NCI-H2107 (cell line): ENCODE measurements at regions not wholly inside any gene's neighbourhood (a gene's known extent, or its start where the extent isn't known, plus 50 kb on each side); places are given as distances from the start of the nearest gene placed in this dataset.
"Not testable (repeated sequence)": the region's sequence is repeated elsewhere in the genome, so short reads cannot be mapped to it uniquely, and the experiment has no call there.

Experiments
- DNase-seq: peaks from one replicate; lab custom pipeline; 2025; lab: John Stamatoyannopoulos, UW

DNA sequence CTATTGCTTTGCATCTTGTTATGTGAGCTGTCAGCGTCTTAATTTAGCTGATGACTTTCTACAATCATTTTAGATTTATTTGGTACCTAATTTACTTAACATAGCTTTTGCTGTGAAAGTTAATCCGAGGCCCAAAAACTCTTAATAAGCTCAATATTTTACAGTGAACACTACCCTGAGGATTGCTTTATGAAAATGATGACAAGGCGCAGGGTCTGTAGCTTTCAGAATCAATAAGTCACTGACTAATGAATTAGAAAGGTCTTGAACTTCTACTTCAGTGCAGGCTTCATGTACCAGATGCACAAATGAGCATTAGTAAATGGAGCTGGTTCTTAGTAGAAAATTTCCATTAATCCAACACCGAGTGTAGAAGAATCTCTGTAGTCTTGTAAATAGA is 81.4 kb upstream of the ZNF366 start:
- DNase-seq, result no peak

DNA sequence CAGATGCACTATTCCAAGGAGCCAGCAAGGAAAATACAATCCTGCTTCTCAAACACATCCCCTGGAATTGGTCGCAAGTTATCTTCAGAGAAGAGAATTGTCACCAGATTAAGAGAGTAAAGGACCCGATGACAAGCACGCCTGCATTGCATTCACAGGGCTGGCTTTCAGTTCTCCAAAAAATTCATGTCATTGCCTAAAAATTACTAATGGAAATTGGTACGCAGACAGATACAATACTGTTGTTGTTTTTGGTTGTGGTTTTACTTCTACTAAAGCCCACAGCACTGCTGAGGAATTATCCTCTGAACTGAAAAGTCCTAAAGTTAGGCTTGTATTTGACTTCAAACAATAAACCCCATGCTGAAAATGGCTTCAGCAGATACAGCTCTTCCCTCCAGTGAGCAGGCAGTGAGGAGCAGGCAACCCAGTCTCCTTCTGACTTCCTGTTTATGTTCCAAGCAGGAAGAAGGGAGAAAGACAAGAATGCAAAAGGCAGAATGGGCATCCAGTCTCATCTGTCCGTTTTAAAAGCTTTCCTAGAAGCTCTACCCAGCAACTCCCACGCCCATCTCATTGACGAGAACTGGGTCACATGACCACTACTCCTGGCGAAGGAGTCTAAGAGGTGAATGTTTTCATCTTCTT is 80.6 kb upstream of the ZNF366 start:
- DNase-seq, result no peak

DNA sequence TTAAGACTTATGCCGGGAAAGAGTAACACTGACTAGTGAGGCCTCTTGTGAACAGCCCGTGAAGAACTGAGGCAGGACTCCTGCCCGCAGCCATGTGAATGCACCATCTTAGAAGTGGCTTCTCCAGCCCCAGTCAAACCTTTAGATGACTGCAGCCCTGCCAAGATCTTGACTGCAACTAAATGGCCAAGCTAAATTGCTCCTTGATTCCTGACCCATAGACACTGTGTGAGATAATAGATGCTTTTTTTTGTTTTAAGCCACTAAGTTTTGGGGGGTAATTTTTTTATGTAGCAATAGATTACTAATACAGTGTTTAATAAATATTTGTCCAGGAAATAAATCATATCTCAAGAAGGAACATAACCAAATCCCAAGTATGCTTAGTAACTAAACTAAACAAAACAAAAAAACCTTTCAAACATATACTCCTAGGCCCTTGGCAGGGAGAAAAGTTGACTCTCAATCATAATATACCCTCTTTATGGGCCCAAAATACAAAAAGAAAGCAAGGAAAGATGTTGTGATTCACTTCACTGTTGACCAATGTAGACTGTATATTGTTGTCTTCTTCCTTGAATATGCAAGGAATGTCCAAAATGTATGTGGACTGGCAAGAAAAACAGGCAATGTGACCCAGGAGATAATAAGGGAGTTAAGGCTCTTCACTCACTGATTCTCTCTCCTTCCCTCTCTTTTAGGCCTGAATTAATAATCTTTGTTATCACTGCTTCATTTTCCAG is 79.7 kb upstream of the ZNF366 start:
- no peak for DNase-seq

DNA sequence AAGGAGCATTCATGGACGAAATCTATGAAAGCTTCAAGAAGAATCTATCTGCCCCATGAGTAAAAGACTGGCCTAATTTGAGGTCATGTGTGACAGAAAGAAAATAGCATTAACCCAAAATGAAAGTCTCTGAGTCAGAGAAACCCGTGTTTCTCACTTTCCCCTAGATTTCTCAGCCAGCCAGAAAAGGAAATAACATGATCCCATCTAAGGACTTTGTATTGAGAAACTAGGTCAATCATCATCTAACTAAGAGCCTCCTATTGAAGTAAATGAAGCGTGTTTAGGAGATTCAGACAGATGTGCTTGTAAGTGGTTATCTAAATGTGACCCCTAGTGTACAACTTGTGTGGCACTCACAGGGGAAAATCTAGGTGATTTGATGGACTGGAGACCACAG is 77.3 kb upstream of the ZNF366 start:
- DNase-seq, result no peak

DNA sequence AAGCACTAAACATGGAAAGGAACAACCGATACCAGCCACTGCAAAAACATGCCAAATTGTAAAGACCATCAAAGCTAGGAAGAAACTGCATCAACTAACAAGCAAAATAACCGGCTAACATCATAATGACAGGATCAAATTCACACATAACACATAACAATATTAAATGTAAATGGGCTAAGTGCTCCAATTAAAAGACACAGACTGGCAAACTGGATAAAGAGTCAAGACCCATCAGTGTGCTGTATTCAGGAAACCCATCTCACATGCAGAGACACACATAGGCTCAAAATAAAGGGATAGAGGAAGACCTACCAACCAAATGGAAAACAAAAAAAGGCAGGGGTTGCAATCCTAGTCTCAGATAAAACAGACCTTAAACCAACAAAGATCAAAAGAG is 72.1 kb upstream of the ZNF366 start:
- not testable (repeated sequence) for DNase-seq

DNA sequence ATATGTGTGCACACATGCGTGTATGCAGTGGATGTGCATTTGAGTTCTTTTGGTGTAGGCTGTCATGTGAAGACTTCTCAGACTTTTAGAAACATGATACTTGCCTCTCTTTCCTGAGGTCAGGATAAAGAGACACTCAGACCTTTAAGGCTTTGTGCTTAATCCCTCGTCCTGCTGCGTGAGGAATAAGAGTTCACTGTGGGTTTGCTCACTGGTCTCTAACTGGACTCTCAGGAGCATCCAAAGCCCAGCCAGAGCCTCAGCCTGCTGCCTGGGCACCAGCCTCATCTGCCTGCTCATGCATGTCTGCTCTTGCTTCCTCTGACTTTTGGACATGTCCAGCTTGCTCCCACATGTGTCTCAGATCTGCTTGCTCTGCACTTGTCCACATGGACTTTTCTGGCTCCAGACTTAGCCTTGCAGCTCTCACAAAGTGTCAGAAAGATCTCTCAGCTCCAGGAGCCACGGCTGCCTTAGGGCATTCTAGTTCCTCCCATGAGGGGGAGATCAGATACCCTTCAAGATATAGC is 65.1 kb upstream of the ZNF366 start:
- no peak for DNase-seq

DNA sequence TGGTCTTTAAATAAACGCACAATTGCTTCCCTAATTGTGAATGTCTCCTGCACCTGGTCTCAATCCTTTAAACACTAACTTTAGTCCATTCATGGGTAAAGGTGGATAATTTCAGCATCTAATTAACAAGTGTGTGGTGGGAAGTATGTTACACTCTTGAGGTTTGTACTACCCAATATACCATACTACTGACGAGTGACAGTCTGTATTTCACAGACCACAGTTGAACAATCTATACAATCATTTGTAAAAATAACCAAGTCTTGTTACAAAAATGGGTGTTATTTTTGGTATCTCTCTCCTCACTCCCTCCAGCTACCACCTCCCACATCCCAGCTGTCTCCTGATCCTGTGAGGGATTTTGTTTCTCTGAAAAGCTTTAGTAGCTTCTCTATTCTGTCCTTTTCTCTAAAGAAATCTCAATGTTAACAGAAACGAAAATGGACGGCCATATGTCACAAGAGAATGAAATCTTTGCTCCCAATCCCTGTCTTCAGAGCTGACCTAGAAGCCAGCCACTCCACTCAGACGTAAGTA is 62.3 kb upstream of the ZNF366 start:
- DNase-seq, result no peak

DNA sequence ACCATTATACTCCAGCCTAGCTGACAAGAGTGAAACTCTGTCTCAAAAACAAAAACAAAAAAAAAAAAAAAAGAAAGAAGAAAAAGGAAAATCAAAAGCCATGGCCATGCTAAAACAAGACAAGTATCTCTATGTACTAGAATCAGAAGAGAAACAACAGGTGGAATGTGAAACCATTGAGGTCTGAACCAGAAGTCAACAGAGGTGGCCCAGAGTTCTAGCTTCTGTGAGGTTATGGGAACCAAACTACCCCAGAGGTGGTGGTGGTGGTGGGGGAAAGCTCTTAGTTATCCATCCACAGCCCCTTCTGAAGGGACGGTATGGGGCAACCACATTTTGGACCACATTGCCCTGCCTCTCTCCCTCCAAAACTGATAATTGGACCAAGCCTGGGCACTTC is 59.5 kb upstream of the ZNF366 start:
- DNase-seq, result no peak

DNA sequence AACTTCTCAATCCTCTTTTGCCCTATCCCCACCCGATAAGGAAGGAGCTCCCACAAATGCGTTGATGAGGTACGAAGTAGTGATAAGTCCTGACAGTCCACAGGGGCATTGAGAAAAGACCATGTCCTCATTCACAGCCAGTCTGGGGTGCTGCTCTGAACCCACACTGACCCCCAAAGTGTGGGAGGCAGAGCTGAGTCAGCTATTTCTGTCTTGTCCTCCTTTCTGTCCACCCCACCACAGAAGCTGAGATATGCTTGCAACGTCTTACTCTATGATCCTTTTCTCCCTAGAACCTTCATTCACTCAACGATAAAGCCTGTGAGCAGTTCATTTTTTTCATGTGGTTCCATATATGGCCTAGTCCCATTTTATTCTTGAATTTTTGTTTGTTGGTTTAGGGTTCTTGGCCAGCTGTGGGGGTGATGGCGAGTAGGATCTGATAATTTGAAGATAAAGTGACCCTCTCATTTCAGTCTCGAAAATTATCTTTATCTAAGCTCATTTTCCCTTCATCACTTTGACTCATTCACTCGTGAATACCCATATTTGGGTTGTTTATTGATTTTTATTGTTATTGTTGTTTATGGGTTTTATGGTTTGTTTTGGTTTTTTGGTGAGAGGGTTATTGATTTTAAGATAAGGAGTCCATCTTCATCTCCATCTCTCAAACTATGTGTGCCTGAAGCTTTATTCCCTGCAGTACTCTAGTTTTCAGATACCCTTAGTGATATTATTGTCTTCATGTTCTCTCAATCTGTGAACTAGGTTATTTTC is 58.5 kb upstream of the ZNF366 start:
- DNase-seq, result no peak

DNA sequence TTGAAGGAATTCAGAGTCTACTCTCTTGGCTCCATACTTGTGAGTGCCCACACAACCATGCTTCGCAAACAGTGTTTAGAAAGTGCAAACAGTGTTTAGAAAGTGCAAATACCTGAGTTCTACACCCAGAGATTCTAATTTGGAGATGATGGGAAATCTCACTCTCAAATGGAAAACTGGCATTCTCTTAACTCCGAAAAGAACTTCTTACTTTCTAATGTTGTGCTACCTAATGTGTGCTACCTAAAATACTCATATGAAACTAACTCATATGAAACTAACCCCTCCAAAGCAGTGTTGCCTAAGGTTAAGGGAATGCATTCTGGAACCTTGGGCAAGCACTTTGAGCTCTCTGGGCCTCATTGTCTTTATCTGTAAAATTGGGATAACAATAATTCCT is 55.5 kb upstream of the ZNF366 start:
- DNase-seq, result no peak

DNA sequence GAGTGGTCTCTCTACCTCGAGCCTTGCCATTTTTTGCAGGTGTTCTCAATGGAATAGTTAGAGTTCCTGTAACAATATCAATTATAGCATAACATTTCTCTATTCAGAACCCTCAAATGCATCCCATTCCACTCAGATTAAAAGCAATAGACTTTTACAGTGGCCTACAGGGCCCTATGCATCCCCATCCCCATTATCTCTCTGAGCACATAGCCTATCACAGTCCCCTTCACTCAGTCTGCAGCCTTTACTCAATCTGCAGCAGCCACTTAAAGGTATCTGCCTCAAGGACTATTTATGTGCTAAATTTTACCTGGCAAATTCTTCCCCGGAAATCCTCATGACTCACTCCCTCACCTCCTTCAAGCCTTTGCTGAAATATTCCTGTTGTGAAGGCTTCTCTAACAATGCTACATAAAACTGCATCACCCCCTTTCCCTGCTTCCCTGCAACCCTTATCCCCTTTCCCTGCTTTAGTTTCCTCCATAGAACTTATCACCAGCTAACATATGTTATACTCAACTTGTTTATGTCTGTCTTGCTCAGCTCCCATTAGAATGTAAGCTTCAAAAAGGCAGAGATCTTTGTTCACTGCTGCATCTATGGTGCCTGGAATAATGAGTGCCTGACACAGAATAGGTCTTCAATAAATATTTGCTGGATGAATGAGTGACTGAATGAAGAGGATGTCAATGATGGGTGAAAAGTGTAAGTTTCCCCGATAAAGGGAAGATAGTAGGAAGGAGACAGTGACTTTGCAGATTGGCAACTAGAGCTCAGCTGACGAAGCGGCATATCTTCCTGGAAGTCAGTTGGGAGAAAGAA is 54.1 kb upstream of the ZNF366 start:
- DNase-seq, result no peak

DNA sequence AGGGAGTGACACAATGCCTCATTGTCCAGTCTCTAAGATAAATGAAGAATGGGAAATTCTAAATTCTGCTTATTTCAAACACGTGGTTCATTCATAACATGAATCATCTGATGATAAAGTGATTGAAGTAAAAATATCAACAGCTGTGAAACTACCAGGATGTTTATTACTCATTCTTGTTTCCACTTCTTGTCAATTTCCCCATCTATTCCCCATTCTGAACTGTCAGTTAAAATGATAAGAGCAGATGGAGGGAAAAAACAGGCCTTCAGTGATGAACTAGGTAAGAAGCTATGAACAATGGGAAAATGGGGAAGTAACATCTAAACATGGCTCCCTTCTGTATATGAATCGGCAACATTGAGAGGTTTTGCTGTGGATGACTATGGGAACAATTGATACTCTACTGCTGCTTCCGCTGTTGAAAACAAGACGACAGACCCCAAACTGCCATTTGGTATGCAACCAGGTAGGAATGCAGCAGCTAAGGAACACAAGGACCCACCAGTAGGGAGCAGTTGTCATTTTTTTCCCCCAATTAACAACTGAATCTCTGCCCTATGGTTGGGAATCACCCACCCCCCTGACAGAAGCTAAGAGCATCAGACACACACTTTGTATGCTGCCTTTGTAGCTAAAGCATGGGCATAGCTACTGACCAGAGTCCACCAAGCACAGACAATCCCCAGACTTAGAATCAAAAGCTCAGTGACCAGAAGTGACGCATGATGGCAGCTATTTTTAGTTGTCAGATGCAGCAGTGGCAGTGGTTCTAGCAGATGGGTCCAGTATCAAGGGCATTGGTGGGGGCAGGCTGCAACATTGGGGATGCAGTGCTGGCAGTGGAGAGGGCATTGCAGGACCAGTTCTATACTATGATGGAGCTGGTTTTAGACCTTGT is 52.9 kb upstream of the ZNF366 start:
- no peak for DNase-seq

DNA sequence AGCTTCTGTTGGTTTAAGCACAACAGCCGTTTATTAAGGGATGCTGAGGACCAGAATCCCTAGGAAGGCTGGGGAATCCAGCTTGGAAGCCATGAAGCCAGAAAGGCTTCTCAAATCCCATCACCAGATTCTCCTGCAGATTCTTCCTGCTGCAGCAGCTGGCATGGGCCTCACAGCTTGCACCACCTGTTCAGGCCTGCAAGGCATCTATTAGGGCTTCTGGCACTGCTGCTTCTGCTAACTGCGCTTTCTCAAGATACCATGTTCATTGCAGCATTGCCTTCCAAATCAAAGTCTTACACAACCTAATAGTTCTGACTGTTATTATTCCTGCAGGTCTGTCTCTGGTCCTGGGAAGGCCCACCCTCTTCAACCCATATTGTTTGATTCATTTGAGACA is 51.2 kb upstream of the ZNF366 start:
- DNase-seq, result no peak

DNA sequence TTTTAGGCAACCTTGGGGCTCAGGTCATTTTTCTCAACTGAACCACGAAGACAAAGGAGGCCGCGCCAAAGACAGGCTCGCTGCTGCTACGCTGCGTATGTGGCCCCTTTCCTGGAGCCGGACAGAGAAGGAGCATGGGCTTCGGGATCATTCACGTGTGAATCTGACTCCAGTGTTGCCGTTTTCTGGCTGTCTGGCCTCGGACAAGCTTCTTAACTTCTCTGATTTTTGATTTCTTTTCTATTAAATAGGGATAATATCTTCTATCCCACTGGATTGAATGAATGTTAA is 50.8 kb upstream of the ZNF366 start:
- DNase-seq, result no peak

DNA sequence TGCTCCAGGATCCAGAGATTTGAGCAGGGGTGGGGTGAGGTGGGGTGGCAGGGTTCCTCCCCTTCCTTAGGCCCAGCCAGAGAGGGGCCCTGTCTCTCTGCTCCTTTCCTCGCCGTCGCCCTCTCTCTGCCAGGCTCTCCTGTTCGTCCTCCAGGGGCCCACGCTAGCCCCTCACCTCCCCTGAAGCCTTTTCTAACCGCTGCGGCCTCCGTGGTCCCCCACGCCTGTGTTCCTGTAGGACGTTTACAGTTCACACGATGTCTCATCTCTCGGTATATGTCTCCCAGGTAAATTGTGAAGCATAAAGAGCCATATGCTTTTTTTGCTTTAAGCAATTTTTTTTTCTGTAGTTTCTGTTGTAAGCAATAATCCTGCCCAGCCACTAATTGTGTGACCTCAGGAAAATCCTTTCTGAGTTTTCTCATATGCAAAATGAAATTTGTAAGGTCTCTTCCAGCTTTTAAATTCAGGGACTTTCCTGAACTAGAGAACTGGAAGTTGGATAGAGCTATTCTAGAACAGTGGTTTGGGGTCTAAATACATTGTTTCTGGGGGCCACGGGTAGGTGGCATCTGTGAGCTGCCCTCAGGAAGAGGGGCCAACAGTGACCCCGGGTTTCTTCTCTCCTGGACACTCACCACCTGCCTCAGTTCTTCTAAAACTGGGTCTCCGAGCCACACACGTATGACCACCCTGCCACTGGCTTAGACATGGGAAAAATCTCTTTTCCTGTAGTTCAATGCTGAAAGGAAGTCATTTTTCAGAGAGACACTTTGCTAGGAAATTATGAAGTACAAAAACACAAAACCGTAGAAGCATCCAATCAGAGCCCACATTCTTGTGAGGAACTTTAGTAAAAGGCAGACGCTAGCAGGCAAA is 50.2 kb upstream of the ZNF366 start:
- DNase-seq, result no peak
